Bronchial epithelial cell (primary cell): ENCODE measurements at regions not wholly inside any gene's neighbourhood (a gene's known extent, or its start where the extent isn't known, plus 50 kb on each side); places are given as distances from the start of the nearest gene placed in this dataset.
"Not testable (repeated sequence)": the region's sequence is repeated elsewhere in the genome, so short reads cannot be mapped to it uniquely, and the experiment has no call there.

Experiments used
- DNase-seq: peaks from one replicate; pipeline ENCODE4 v3.0.0-alpha.2; 2010; ENCODE audit warnings: low read depth
- FAIRE-seq: peaks from 2 replicates; lab custom pipeline; 2011; peaks lifted over from hg19 to GRCh38; lab: Jason Lieb, UNC
- H3K27me3 ChIP-seq: 2 replicates; pipeline ENCODE4 v1.5.1; 2011; ENCODE audit warnings: low read length; ENCODE audit not compliant: control insufficient read depth, insufficient read depth
- H3K36me3 ChIP-seq: 2 replicates; pipeline ENCODE4 v1.5.1; 2011; ENCODE audit warnings: low read length; ENCODE audit not compliant: control insufficient read depth, insufficient read depth
- H3K4me3 ChIP-seq: 2 replicates; pipeline ENCODE4 v1.5.1; 2011; ENCODE audit warnings: mild to moderate bottlenecking, low read depth, low read length, control low read depth
- TF ChIP-seq, protein P1 (sequence below): IDR thresholded peaks from 2 replicates; pipeline ENCODE4 v1.5.1; 2011; ENCODE audit warnings: mild to moderate bottlenecking, moderate library complexity, low read length, control low read depth, inconsistent platforms; ENCODE audit not compliant: insufficient read depth, severe bottlenecking

DNA sequence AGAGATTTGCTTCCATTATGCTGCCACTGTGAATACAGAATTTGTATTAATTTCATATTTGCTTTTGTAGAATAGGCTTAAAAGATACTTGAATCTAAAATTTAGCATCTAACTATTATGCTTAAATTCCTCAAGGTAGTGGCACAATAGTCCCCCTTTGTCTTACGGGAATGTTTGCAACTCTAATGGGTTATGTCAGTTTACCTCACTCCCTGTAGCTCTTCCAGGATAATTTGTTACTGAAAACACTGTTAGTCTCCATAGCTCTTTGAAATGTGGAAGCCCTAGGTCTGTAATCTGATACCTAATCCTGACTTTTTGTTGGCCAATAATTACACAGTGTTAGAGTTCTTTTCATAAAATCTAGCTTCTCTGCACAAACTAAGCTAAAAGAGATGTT, 433.4 kb downstream of the PYDC2 start:
- H3K4me3 ChIP-seq: no peak overlapping the region
- H3K36me3 ChIP-seq: no peaks in the 10 kb centered on the region
- TF ChIP-seq, protein P1, sequence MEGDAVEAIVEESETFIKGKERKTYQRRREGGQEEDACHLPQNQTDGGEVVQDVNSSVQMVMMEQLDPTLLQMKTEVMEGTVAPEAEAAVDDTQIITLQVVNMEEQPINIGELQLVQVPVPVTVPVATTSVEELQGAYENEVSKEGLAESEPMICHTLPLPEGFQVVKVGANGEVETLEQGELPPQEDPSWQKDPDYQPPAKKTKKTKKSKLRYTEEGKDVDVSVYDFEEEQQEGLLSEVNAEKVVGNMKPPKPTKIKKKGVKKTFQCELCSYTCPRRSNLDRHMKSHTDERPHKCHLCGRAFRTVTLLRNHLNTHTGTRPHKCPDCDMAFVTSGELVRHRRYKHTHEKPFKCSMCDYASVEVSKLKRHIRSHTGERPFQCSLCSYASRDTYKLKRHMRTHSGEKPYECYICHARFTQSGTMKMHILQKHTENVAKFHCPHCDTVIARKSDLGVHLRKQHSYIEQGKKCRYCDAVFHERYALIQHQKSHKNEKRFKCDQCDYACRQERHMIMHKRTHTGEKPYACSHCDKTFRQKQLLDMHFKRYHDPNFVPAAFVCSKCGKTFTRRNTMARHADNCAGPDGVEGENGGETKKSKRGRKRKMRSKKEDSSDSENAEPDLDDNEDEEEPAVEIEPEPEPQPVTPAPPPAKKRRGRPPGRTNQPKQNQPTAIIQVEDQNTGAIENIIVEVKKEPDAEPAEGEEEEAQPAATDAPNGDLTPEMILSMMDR: no peak
- no peak for FAIRE-seq
- H3K27me3 ChIP-seq: no peaks in the 10 kb centered on the region
- no peak for DNase-seq

DNA sequence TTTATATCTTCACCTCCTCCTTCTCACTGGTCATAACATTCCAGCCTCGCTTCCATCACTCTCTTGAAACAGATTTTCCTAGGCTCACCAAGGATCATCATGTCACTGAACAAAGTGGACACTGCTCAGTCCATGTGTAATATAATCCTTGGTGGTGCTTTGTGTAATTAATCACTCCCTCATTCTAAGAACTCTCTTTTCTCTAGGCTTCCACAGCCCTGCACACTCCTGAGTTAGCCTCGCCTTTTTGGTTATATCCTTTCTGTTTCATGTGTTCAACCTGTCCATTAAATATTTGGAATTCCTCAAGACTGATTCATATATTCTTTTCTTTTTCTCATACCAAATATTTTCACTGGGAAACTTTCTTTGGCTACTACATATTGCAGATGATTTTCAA, 440.8 kb downstream of the PYDC2 start:
- Histone ChIP-seq H3K36me3 (no peaks in the 10 kb centered on the region), H3K4me3 (no peak overlapping the region), H3K27me3 (no peaks in the 10 kb centered on the region)
- DNase-seq (peak; percentile 12), FAIRE-seq (no peak)
- TF ChIP-seq, protein P1: no peak

DNA sequence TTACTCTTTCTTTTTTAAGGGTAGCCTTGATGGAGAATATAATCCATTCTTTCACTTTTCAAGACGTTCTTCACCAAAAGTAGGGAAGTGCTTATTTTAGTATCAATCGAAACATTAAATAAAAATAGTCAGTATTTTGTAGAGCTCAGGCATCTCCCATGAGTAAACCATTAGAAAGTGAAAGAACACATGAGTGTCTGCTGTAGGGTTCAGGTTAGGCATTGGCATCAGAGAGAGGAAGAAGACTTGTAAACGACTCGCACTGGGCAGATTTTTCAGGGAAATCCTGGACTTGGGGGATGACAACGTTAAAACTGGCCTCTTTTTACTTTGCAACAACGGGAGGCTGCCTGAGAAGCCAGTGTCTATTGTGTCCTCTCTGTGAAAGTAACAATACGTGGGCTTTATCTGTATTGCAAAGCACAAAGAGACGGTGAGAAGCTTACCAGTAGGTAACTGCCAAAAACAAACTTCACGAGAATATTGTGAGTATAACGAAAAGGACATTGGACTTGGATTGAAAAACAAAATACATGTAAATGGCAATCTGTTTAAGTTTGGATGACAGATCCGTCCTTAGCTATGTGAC, 451.7 kb downstream of the PYDC2 start:
- FAIRE-seq: no peak

DNA sequence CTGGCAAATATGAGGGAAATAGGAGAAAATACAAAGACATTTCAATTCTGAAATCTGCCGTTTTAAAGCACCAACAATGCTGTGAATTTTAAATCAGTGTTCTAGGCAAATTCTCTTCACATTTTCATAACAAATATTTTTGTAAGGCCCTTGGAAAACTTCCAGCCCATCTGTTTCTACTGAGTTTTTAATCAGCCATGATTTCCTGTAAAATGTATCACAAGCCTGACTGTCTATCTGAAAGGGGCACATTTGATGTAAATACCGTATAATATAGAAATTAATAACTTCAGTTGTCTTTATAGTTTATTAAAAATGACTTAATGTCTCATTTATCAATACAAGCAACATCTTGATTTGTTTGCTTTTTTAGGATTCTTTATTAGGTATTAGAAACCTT, 454.7 kb downstream of the PYDC2 start:
- DNase-seq: no peak
- no peak for FAIRE-seq
- Histone ChIP-seq H3K4me3 (no peak overlapping the region), H3K36me3 (no peaks in the 10 kb centered on the region), H3K27me3 (no peaks in the 10 kb centered on the region)
- TF ChIP-seq, protein P1: no peak

More for the DNA sequence above, 451.7 kb downstream of the PYDC2 start:
- no peak overlapping the region for H3K4me3 ChIP-seq
- no peak for DNase-seq
- TF ChIP-seq, protein P1: no peak
- H3K36me3 ChIP-seq: no peaks in the 10 kb centered on the region
- no peaks in the 10 kb centered on the region for H3K27me3 ChIP-seq

DNA sequence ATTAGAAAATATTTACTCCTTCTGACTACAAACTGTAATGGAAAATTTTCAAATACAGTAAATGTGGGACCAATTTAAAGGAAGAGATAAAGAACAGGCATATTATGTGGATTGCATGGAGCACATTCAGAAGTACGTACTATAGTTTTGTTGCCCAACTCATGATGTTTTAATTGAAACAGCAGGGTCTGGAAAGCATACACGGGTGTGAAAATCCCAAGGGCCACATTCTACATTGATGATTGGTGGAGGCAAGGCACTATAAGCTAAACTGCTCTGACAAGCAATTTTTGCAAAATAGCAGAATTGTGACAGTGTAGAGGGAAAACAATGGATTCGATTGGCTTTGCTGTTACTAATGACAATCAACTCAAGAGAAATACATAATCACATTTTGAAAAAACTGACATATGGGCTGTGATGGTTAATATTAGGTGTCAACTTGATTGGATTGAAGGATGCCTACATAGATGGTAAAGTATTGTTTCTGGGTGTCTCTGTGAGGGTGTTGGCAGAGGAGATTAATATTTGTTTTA, 458.6 kb downstream of the PYDC2 start:
- FAIRE-seq: no peak
- no peaks in the 10 kb centered on the region for H3K36me3 ChIP-seq
- no peak overlapping the region for H3K4me3 ChIP-seq
- TF ChIP-seq, protein P1: no peak
- H3K27me3 ChIP-seq: no peaks in the 10 kb centered on the region
- no peak for DNase-seq

DNA sequence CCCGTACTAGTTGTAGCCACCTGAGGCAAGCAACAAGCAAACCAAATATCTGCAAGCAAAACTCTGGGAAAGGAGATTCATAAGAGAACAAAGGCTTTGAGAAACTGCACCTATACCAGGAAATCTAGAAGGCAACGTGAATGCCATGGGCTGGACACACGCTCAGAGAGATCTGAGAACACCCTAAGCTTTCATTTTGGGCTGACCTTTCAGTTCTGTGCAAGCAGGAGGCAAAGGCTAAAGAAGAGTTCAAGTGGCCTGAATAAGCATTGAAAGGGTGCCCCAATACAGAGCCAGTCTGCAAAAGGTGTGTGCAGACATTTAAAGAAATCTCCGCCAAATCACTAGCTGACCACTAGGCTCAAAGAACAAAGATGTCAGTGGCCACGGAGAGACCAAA, 461.6 kb downstream of the PYDC2 start:
- Histone ChIP-seq H3K4me3 (no peak overlapping the region), H3K36me3 (no peaks in the 10 kb centered on the region), H3K27me3 (no peaks in the 10 kb centered on the region)
- FAIRE-seq (peak; percentile 32), DNase-seq (no peak)
- TF ChIP-seq, protein P1: no peak

DNA sequence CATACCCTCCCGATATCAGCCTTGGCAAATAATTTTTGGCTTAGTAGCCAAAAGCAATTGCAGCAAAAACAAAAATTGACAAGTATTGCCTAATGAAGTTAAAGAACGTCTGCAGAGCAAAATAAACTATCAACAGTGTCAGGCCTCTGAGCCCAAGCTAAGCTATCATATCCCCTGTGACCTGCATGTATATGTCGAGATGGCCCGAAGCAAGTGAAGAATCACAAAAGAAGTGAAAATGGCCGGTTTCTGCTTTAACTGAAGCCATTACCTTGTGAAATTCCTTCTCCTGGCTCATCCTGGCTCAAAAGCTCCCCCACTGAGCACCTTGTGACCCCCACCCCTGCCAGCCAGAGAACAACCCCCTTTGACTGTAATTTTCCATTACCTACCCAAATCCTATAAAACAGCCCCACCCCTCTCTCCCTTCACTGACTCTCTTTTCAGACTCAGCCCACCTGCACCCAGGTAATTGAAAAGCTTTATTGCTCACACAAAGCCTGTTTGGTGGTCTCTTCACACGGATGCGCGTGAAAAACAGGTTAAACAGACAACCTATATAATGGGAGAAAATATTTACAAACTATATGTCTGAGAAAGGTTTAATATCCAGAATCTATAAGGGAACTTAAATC, 466.3 kb downstream of the PYDC2 start:
- DNase-seq, FAIRE-seq, H3K36me3 ChIP-seq, H3K4me3 ChIP-seq, H3K27me3 ChIP-seq: not testable (repeated sequence)

DNA sequence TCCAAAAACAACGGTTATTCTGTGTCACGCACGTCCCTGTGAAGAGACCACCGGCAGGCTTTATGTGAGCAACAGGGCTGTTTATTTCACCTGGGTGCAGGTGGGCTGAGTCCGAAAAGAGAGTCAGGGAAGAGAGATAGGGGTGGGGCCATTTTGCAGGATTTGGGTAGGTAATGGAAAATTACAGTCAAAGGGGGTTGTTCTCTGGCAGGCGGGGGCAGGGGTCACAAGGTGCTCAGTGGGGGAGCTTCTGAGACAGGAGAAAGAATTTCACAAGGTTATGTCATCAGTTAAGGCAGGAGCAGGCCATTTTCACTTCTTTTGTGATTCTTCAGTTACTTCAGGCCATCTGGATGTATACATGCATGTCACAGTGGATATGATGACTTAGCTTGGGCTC, 467.0 kb downstream of the PYDC2 start:
- not testable (repeated sequence) for H3K36me3 ChIP-seq, H3K27me3 ChIP-seq, FAIRE-seq, DNase-seq, H3K4me3 ChIP-seq
